COLO829 (cell line): ENCODE measurements at regions not wholly inside any gene's neighbourhood (a gene's known extent, or its start where the extent isn't known, plus 50 kb on each side); places are given as distances from the start of the nearest gene placed in this dataset.
"Not testable (repeated sequence)": the region's sequence is repeated elsewhere in the genome, so short reads cannot be mapped to it uniquely, and the experiment has no call there.

Experiments
- DNase-seq: peaks from one replicate; pipeline ENCODE4 v3.0.0; 2012; ENCODE audit warnings: low spot score

GRCh38 chr3:182136008-182136910 is 424.5 kb downstream of the SOX2 start:
- no peak for DNase-seq

DNA sequence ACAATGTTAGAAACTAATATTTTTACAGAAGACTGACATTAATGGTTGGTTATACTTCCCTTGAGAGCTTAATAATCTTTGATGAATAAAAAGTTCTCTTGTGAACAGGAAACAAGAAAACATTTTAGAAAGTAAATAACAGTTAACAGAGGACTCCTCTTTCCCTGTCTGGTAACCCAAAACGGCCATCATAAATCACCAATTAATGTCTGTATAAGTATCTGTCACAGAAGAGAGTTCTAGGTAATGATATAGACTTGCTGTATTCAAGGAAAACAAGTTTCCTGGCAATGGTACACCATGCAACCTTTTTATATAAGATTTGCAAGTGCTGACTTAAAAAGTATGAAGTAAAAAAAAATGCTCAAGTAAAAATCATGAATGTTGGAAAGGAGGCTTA is 426.7 kb downstream of the SOX2 start:
- DNase-seq, result no peak

GRCh38 chr3:182139627-182140357 is 428.1 kb downstream of the SOX2 start:
- no peak for DNase-seq

GRCh38 chr3:182142928-182143327 is 431.2 kb downstream of the SOX2 start:
- DNase-seq, result no peak

GRCh38 chr3:182143903-182144302 is 432.2 kb downstream of the SOX2 start:
- DNase-seq, result no peak

DNA sequence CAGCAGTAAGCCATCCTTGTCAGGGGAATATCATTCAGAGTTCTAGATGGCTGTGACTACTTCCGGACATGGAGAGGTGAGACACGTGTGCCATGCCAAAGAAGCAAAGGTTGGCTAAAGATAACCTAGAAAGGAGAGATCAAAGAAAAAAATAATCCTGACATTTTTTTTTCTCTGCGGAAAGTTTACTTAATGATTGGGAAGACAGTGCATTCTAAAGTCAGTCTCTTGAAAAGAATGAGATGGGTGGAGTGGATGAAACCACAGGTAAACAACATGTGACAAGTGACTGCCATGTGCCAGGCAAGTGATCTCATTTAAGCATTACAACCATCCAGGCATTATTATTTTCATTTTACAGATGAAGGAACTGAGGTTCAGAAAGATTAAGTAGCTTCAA is 436.6 kb downstream of the SOX2 start:
- no peak for DNase-seq

GRCh38 chr3:182149594-182149993 is 437.9 kb downstream of the SOX2 start:
- no peak for DNase-seq

GRCh38 chr3:182156326-182156725 is 444.6 kb downstream of the SOX2 start:
- not testable (repeated sequence) for DNase-seq

DNA sequence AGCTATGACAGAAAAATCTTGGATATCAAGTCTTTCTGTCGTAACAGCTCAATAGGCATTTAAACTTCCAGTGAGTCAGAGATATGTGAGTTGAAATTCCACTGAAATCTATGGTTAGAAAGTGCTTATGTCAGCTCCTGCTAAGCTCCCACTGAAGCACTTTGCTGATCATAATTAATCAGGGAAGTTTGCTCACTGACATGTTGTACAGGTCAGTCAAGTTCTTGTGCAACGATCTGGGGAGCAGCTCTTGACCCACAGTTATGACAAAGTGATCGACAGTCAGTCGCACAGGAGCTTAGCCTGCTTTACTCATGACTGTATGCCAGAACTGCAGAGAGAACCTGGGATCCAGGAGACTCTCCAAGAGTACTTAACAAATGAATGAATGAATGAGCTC is 453.5 kb downstream of the SOX2 start:
- no peak for DNase-seq

GRCh38 chr3:182172534-182172933 is 460.8 kb downstream of the SOX2 start:
- no peak for DNase-seq

DNA sequence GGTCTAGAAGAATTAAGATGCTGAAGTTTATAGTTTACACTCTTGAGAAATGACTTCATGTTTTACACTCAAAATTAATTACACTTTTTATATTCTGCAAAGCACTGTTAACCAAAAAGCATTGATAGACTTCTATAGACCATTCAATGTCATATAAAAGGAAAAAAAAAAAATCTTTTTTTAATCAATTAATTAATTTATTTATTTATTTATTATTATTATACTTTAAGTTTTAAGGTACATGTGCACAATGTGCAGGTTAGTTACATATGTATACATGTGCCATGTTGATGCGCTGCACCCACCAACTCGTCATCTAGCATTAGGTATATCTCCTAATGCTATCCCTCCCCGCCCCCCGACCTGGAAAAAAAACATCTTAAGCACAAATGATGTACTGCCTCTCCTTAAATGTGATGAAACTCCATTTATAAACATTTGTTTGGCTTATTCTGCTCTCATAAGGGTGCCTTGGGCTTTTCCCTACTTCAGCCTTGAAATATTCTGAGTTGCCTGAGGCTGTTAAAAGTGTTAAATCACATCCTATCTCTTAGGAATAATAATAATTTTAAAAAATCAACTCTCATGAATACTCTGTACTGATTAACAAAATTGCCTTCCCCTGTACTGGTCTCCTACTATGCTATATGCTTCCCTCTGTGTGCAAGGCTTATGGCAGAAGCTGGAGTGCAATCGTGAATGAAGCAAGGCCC is 466.9 kb downstream of the SOX2 start:
- no peak for DNase-seq

DNA sequence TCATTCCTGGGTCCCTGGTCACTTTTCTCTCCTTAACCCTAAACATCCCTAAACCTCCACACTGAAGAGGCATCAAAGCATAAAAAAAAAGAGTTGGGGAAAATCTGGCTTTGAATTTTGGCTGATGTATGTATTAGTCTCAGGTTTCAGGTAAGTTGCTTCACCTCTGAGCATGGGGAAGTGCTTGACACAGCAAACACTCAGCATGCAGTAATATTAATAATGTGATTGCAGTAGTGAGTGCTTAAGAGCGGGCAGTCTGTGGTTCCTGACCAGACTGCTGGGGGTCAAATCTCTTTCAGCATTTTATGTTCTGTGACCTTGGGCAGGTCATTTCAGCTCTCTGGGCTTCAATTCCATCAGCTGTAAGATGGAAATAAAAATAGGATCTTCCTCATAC is 467.9 kb downstream of the SOX2 start:
- DNase-seq, result no peak

DNA sequence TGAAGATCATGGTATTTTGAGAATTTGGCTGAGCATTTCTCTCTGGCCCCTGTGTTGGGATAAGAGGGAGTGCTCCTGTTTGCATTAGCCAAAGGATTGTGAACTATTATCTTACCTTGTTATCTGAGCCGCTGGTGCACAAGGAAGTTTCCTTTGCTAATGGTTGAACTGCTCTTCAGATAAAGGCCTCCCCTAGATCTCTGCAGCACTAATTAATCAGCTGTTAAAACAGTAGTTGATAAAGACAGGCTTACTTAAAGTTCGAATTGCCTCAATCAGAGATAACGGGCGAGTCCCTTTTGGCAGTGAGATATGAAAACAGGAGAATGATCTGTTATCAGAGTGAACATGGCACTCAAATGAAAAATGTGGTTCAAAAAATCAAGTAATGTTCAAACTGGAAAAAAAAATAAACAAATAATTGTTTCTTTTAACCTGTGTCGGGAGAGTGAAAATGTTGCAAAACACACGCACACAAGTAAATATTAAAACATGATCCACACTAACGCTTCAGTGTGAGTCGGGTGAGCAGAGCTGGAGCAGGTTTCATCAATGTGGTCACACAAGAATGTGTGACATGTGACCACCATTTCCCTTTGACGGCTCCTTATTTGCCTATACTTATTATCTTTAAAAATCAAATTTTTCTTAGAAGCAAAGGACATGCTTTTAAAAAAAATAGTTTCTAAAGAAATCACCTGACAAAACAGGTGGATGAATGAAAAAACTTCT is 469.1 kb downstream of the SOX2 start:
- no peak for DNase-seq

DNA sequence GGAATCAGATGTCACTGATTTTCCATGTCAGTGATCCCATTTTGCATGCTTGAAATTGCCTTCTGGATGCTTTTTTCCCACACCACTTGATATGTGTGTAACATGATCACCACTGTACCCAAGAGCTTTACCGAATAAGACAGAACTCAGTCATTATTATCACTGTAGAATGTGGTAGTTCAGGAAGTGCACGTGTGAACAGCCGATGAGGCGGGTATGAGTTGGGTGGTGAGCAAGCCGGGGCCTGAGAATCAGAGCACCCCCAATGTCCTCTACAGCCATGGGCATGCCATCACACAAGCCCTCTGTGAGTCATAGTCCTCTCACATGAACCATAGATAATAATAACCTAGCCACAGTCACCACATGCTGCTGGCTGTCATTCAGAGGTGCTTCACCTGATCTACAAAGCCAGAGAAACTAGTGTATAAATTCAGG is 470.8 kb downstream of the SOX2 start:
- no peak for DNase-seq

DNA sequence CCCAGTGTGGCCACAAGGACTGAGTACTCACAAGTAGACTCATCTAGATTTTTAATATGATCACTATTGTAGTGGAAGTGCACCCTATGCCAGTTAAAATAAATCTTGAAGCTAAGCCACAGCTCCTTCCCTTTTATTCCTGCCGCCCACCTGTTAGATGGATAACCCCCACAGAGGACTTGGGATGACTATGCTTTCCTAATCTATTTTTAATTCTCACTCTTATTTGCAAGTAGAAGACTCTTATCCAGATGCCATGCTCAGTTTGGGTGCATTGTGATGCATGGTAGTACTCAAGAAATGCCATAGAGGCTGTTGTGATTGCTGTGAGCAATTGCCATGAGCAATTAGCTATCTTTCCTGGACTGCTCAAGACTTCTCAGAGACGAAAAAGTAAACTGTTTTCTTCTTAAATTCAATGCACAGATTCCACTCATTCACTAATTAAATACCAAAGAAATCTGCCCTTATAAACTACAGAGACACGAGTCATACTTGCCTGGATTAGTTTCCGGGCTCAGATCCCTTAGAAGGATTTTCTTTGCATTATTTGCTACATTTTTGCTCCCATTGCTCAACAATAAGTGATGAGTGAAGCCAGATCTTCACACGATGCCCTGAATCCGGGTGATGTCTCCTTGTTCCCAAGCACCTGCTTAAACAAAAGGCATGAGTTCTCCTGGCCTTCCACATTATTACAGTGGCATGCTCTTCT is 472.1 kb downstream of the SOX2 start:
- DNase-seq, result peak; percentile 19

DNA sequence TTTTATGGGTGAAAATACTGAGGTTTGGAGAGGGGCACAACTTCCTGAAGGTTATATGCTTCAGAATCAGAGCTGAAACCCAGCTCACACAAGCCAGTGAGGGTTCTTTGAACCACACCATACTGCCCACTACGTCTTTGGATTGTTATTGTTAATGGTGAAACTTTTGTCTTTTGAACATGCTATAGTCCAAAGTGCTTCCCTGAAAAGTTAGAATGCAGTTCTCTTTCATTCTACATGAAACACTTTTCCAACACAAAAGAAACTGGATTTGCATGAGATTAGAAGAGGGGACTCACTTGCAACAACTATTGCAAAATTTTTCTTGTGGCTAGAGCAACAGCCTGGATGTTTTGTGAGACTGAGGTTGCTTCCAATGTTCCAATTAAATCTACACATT is 473.6 kb downstream of the SOX2 start:
- DNase-seq, result no peak

DNA sequence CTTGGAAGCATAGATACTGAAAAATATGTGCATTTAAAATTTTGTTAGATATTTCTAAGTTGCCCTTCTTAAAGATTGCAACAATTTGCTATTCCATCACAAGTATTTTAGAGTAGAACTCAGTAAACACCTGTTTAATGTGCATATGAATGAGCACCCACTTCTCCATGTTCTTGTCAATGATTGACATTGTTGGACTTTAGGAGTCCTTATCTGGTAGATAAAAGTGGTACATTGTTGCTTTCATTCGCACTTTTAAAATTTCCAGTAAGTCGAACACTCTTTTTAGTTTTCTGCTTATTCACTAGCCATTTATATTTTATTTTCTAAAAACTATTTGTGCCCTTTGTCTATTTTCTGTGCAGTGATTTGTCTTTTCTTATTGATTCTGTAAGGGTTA is 478.3 kb downstream of the SOX2 start:
- DNase-seq, result no peak

DNA sequence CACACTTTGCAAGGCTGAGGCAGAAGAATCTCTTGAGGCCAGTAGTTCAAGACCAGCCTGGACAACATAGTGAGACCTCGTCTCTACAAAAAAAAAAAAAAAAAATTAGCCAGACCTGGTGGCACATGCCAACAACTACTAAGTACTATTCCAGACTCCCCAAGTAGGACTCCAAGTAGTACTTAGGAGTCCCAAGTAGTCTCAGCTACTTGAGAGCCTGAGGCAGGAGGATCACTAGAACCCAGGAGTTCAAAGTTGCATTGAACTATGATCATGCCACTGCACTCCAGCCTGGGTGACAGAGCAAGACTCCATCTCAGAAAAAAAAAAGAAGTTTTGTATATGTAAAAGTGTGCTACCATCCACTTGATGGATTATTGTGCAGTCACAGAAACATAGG is 486.6 kb downstream of the SOX2 start:
- DNase-seq, result no peak

- DNase-seq, result no peak
These were observed 489.9 kb downstream of the SOX2 start for GRCh38 chr3:182201456-182202168.

- DNase-seq, result peak; percentile 54
These were observed 500.9 kb downstream of the SOX2 start for GRCh38 chr3:182212479-182213076.
